Prostate gland (tissue), 2 donors: ENCODE measurements at regions not wholly inside any gene's neighbourhood (a gene's known extent, or its start where the extent isn't known, plus 50 kb on each side); places are given as distances from the start of the nearest gene placed in this dataset.

Experiments used
- POLR2AphosphoS5 ChIP-seq: sonication (generic); formaldehyde crosslinking; IDR thresholded peaks from one replicate; pipeline ENCODE4 v1.6.1; 2017; ENCODE audit warnings: antibody characterized with exemption
- TF ChIP-seq, protein P1 (sequence below), 4 experiments: fragments of 200-600 bp in 2 of 4; fragments of 450-650 bp in 2 of 4; sonication (generic) in 2 of 4; IDR thresholded peaks; 1 replicate in 3 of 4; 2 replicates in 1 of 4; pipeline ENCODE4 v1.5.1; 2016 to 2019; ENCODE audit warnings: antibody characterized with exemption in 4 of 4, mild to moderate bottlenecking in 2 of 4, moderate library complexity in 2 of 4

DNA sequence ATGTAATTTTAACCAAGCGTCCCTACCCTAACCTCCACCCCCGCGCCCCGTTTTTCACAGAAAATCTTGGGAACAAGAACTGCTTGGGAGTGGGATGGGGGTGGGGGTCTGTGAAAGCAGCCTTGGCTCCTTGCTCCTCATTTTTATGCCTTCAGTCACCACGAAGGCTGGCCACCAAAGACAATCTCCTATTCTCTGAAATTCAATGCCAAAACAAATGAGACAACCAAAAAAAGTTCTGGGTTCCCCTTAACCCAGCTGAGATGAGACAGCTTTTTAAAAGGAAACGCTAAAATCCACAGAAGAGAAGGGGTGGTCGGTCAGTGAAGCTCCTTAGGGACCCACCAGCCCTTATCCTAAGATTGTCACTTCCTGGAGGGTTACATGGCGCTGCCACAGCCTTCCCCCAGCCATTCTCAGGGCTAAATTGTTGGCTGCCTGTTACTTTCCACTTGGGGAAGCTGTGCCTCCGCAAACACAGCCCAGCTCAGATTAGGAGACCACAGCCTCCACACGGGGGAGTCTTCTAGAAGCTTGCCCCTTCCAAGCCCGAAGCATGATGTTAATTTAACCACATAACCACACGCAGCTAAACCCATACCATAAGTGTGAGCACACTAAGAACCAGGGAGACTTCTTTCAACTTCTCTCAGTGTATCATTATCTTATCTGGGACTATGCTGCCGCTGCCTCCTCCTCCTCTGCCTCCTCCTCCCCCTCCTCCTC, 136.3 kb downstream of the FOXD1 start:
- TF ChIP-seq POLR2AphosphoS5: no peak
- TF ChIP-seq, protein P1, sequence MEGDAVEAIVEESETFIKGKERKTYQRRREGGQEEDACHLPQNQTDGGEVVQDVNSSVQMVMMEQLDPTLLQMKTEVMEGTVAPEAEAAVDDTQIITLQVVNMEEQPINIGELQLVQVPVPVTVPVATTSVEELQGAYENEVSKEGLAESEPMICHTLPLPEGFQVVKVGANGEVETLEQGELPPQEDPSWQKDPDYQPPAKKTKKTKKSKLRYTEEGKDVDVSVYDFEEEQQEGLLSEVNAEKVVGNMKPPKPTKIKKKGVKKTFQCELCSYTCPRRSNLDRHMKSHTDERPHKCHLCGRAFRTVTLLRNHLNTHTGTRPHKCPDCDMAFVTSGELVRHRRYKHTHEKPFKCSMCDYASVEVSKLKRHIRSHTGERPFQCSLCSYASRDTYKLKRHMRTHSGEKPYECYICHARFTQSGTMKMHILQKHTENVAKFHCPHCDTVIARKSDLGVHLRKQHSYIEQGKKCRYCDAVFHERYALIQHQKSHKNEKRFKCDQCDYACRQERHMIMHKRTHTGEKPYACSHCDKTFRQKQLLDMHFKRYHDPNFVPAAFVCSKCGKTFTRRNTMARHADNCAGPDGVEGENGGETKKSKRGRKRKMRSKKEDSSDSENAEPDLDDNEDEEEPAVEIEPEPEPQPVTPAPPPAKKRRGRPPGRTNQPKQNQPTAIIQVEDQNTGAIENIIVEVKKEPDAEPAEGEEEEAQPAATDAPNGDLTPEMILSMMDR (IDR thresholded peaks at IDR 0.05): no peak
